ENCODE measurements at regions not wholly inside any gene's neighbourhood (a gene's known extent, or its start where the extent isn't known, plus 50 kb on each side); places are given as distances from the start of the nearest gene placed in this dataset.

DNA sequence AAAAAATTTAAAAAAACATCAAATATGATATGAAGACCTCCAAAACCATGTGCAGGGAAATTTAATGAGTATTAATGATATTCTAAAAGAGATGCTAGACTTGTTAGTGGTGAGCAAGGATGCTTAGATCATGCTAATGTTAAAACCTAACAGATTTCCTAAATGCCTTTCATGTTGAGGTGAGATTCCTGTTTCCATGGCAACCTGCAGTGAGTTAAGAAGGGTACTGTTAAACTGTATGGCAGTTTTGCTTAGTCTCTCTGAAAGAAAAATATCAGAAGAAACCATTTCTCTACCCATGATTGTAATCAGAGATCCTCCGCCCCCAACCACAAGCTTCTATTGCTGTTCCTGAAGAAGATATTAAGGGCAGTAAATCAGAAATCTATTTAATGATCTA lies 321.6 kb upstream of the LRRC7 start:
- no peaks in the 10 kb centered on the region for H3K27me3 ChIP-seq

DNA sequence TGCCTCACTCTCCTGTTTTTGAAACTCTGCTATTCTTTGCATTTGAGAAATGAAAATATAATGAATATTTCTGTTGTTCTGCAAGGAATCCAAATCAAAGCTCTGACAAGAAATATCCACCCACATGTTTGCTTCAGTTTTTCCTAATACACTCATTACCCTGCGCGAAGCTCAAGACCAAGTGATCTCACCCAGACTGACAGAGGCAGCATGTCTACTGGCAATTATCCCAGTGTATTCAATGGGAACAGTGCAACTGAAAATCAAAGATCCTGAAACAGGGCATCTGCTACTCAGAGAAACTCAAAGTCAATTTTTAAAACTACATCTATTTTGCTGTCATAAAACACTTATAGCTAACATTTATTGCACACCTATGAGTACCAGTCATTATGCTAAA lies 321.0 kb upstream of the LRRC7 start:
- DNase-seq: no peak
- 9 to 12% (median 12%) methylated on average over 2 of the region's 2 CpGs for WGBS, 3 donors
- no peaks in the 10 kb centered on the region for H3K36me3 ChIP-seq
- no peaks in the 10 kb centered on the region for H3K27me3 ChIP-seq
- intact Hi-C loops (cut with DNase I): no loop called here
- TF ChIP-seq POLR2A (IDR thresholded peaks at IDR 0.05): no peak
- TF ChIP-seq, protein P1, sequence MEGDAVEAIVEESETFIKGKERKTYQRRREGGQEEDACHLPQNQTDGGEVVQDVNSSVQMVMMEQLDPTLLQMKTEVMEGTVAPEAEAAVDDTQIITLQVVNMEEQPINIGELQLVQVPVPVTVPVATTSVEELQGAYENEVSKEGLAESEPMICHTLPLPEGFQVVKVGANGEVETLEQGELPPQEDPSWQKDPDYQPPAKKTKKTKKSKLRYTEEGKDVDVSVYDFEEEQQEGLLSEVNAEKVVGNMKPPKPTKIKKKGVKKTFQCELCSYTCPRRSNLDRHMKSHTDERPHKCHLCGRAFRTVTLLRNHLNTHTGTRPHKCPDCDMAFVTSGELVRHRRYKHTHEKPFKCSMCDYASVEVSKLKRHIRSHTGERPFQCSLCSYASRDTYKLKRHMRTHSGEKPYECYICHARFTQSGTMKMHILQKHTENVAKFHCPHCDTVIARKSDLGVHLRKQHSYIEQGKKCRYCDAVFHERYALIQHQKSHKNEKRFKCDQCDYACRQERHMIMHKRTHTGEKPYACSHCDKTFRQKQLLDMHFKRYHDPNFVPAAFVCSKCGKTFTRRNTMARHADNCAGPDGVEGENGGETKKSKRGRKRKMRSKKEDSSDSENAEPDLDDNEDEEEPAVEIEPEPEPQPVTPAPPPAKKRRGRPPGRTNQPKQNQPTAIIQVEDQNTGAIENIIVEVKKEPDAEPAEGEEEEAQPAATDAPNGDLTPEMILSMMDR (IDR thresholded peaks at IDR 0.05): no peak
- no peak for TF ChIP-seq EP300 (IDR thresholded peaks at IDR 0.05)
- H3K27ac ChIP-seq: no peak overlapping the region
- H3K4me3 ChIP-seq: no peak overlapping the region
- no peaks in the 10 kb centered on the region for H3K9me3 ChIP-seq
- no peaks in the 10 kb centered on the region for H3K4me1 ChIP-seq (ENCODE audit: insufficient read depth)

More for the DNA sequence above, 321.6 kb upstream of the LRRC7 start:
- H3K27ac ChIP-seq: no peak overlapping the region
- no peaks in the 10 kb centered on the region for H3K9me3 ChIP-seq
- WGBS, 3 donors: 69 to 77% (median 72%) methylated on average over 1 of the region's 1 CpG
- no peaks in the 10 kb centered on the region for H3K4me1 ChIP-seq (ENCODE audit: insufficient read depth)
- TF ChIP-seq, protein P1 (IDR thresholded peaks at IDR 0.05): no peak
- TF ChIP-seq EP300 (IDR thresholded peaks at IDR 0.05) (no peak), POLR2A (IDR thresholded peaks at IDR 0.05) (no peak)
- intact Hi-C loops (cut with DNase I): no loop called here
- no peak overlapping the region for H3K4me3 ChIP-seq
- H3K36me3 ChIP-seq: no peaks in the 10 kb centered on the region
- no peak for DNase-seq

DNA sequence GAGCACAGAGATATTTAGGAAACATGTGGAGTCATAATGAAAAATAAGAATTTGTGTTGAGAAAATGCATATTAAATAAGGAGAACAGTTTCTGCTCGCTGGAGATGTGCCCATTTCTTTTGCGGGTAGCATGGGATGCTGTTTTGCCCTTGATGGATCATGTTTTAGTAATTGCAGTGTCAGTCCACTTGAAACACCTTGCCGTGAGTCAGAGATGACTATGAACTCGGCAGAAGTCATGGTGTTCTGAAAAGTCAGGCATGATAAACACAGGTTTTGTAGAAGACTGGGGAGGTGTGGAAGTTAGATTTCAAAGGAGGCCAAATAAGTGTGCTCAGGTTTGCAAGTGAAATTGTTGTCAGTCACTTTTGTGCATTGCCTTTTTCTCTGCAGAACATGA lies 315.0 kb upstream of the LRRC7 start:
- no peaks in the 10 kb centered on the region for H3K9me3 ChIP-seq
- TF ChIP-seq, protein P1 (IDR thresholded peaks at IDR 0.05): no peak
- TF ChIP-seq EP300 (IDR thresholded peaks at IDR 0.05) (no peak), POLR2A (IDR thresholded peaks at IDR 0.05) (no peak)
- 70 to 77% (median 77%) methylated on average over 4 of the region's 4 CpGs for WGBS, 3 donors
- no peaks in the 10 kb centered on the region for H3K4me1 ChIP-seq (ENCODE audit: insufficient read depth)
- no peaks in the 10 kb centered on the region for H3K27me3 ChIP-seq
- no peak overlapping the region for H3K27ac ChIP-seq
- H3K36me3 ChIP-seq: no peaks in the 10 kb centered on the region
- intact Hi-C loops (cut with DNase I): no loop called here
- no peak overlapping the region for H3K4me3 ChIP-seq
- no peak for DNase-seq

DNA sequence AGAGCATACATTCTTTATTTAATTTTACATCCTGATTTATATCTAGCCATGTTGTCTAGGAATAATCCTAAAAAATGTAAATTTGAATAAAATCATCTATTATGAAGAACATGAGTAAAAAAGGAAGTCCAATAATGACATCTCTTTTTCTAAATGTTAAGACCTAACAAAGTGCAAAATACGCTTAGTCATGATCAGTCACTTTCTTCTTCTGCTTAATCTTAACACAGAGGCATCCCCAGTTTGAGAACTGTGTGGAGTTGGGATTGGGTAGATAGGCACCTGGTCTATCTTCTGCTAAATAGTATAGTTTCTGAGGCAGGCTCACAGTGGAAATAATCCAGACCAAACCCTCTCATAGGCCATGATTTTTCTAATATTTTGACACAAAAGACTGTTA lies 311.7 kb upstream of the LRRC7 start:
- 41 to 97% (median 95%) methylated on average over 1 of the region's 1 CpG for WGBS, 3 donors
- no peak for TF ChIP-seq EP300 (IDR thresholded peaks at IDR 0.05)
- no peak for TF ChIP-seq POLR2A (IDR thresholded peaks at IDR 0.05)
- TF ChIP-seq, protein P1 (IDR thresholded peaks at IDR 0.05): no peak
- no peak for DNase-seq
- Histone ChIP-seq H3K27ac (no peak overlapping the region), H3K4me3 (no peak overlapping the region), H3K4me1 (ENCODE audit: insufficient read depth) (no peaks in the 10 kb centered on the region), H3K9me3 (no peaks in the 10 kb centered on the region), H3K27me3 (no peaks in the 10 kb centered on the region), H3K36me3 (no peaks in the 10 kb centered on the region)
- intact Hi-C loops (cut with DNase I): no loop called here

DNA sequence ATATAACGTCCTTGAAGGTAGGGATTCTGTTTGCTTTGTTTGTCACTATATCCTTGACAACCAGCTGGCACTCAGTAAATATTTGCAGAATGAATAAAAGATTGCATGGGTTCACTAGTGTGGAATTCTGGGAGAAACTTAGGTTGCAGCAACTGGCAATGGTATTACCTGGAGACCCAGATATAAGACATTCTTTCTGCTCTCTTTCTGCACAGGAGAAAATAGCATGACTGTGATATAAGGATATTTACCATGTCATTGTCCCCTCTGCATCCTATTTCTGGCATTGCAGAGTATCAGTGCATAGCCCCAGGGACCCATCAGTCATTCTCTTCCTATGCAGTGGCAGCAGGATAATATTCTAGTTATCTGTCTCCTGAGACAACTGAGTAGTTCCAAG lies 308.9 kb upstream of the LRRC7 start:
- no peaks in the 10 kb centered on the region for H3K27me3 ChIP-seq
- no peak overlapping the region for H3K4me3 ChIP-seq
- WGBS, 3 donors: 18 to 23% (median 19%) methylated on average over 1 of the region's 1 CpG
- no peak overlapping the region for H3K27ac ChIP-seq
- no peak for DNase-seq
- TF ChIP-seq POLR2A (IDR thresholded peaks at IDR 0.05): no peak
- TF ChIP-seq, protein P1 (IDR thresholded peaks at IDR 0.05): no peak
- TF ChIP-seq EP300 (IDR thresholded peaks at IDR 0.05): no peak
- no peaks in the 10 kb centered on the region for H3K36me3 ChIP-seq
- no peaks in the 10 kb centered on the region for H3K9me3 ChIP-seq
- no peaks in the 10 kb centered on the region for H3K4me1 ChIP-seq (ENCODE audit: insufficient read depth)
- intact Hi-C loops (cut with DNase I): no loop called here
